Breast epithelium (tissue), 3 donors: ENCODE measurements at regions not wholly inside any gene's neighbourhood (a gene's known extent, or its start where the extent isn't known, plus 50 kb on each side); places are given as distances from the start of the nearest gene placed in this dataset.

Source experiments
- CTCF ChIP-seq, 3 donors: fragments of 450-650 bp; IDR thresholded peaks; one replicate each; pipeline ENCODE4 v1.5.1; 2016 to 2017; ENCODE audit warnings: antibody characterized with exemption in 3 of 3, mild to moderate bottlenecking in 3 of 3, moderate library complexity in 3 of 3
- POLR2A ChIP-seq: fragments of 450-650 bp; IDR thresholded peaks from one replicate; pipeline ENCODE4 v1.6.1; 2016; ENCODE audit warnings: antibody characterized with exemption, mild to moderate bottlenecking, moderate library complexity

DNA sequence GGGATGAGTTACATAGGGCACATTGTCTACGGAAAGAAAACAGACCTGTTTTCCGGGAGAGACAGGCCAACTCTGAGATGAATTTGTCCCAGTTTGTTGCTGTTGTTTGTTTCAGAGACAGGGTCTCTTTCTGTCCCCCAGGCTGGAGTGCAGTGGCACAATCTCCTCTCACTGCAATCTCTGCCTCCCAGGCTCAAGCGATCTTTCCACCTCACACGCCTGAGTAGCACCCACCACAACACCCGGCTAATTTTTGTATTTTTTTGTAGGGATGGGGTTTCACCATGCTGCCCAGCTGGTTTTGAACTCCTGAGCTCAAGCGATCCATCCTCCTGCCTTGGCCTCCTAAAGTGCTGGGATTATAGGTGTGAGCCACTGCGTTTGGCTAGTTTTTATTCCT, 125.5 kb upstream of the ERRFI1 start:
- TF ChIP-seq CTCF (IDR thresholded peaks at IDR 0.05) (no peak), POLR2A (no peak)
